CD4-positive, alpha-beta T cell treated with Interleukin-1 beta for 1 hour (primary cell): ENCODE measurements at regions not wholly inside any gene's neighbourhood (a gene's known extent, or its start where the extent isn't known, plus 50 kb on each side); places are given as distances from the start of the nearest gene placed in this dataset.

Source experiments
- DNase-seq, 2 donors: peaks; one replicate each; pipeline ENCODE4 v3.0.0-alpha.2; 2020 to 2022

DNA sequence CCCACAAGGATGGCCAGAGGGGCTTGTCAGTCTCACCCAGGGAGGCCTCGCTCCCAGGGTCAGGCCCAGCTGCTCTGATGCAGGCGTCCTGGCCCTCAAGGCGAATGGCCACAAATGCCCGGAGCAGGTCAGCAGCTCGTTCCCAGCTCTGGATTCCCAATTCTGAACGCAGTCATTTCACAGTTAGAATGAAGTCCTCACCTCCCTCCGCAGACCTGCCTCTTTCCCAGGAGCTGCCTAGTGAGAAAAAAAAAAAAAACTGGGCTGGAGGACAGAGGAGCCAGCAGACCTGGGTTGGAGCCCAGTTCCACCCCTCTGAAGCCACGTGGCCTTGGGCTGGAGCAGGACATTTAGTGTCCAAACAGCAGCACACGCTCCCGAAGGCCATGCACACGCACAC lies 62.2 kb upstream of the DIO3 start:
- no peak for DNase-seq

DNA sequence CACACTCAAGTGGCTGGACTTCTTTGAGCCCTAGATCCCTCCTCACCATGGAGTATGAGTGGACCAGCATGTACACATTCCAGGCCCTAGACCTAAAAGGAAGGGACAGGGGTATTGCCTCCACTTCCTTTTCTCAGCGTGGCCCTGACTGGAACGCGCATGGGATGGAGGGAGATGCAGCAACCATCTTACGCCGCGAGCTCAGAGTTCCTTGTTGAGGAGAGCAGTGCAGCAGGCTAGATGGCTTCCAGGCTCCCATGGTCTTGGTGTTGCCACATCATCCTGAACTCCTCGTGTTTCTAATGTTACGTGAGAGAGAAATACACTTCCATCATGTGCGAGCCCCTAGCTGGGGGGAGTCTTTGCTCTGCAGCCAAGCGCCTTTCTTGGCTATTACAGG lies 61.8 kb upstream of the DIO3 start:
- no peak for DNase-seq

DNA sequence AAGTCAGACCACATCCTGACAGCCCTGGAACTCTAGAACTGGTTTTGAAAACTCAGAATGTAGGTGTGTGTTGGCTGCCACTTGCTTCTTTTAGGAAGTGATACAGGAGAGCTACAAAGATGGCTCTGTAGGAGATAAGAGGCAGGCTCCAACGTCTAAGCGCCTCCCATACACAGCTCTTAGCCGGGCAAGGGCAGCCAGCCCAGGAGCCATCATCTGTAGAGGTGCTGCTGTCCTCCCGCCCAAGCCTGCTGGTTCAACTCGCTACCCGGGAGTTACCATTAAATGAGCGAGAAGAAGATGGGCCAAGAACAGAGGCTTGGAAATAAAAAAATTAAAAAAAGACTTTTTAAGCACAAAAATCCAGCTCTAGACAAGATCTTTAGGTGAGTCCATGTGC lies 61.2 kb upstream of the DIO3 start:
- no peak for DNase-seq

DNA sequence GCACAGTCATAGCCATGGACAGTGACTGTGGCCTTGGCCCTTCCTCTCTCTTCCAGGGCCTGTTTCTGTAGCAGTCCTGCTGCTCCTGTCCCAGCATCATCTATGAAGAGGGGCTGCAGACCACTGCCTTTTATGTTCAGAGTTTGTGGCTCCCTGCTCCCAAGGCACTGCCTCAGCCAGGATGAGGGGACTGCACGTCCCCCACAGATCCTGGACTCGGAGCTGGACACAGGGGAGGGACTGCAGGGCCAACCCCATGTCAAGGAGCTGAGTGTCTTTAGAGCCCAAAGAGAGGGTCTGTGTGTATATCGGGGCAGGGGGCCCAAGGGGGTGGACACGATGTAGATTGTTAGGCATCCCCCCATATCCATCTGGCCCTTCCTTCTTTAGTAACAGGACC lies 60.6 kb upstream of the DIO3 start:
- no peak for DNase-seq

DNA sequence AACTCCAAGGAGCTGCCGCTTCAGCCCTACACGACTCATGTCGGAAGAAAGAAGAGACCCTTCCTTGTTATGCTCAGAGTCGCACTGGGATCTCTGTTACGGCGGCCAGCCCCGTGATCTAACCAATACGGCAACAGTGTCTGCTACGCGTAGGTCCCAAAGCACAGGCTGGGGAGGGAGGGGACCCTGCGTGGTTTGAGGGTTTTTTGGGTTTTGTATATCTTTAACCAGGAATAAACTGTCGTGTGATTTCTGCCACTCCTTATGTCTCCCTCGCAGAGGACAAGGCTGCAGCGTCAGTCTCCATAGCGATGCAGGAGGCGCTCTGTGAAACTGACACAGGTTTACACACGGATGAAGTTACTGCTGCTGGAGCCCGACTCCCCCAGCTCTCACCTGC lies 60.0 kb upstream of the DIO3 start:
- no peak for DNase-seq

DNA sequence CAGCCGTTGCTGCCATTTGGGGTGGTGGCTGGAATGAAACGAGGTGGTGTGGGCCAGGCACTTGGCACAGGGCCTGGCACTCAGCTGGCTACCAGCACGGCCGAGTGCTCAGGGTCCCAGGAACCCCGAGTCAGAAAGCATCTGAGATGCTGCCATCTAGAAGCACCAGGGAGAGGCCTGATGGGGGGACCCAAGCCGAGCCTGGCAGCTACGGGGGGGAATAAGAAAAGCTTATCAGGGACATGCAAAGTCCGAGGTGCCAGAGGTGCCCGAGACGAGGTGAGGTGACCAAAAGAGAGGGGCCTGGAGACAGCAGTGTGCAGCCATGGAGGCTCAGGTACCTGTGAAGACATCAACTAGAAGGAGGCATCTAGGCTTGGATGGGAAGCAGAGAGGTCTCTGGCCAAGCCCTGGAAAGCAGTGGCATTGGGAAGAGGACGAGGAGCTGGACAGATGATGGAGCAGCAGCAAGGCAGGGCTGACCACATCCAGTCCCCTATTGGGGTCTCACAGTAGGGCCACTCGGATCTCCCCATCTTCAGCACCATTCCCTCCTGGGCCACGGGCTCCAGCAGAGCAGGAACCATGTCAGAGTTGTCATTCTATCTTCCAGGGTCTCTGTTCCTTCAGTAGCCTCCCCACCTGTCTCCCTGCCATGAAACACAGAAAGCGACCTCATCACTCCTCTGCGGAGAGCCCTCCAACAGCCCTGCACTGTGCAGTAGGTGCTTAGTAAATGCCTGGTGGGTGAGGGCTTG lies 59.3 kb upstream of the DIO3 start:
- DNase-seq, result no peak

DNA sequence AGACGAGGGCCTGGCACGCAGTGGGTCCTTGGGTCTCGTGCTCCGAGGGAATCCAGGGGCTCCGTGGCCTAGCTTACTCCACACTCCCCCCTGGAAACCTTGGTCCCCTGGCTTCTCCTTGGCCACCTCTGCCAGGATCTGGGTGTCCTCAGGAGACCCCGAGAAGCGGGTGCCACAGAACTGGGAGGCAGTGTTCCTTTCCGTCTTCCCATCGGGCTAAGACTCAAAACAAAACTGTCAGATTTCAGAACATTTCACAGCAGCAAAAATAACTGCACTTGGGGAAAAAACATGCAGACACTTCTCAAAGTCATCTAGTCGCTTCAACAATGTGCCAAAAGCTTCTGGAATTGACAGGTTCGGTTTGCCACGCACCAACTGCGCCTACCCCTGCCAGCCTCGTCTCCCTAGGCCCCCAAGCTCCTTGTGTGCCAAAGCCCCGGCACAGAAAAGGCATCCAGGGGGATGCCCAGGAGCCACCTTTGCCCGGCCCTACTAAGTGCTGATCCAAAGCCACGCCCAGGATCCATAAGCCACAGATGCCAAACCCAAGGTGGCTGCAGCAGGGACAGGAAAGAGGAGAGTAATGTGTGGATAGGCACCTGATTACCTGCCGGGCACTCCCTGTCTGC lies 58.4 kb upstream of the DIO3 start:
- no peak for DNase-seq

DNA sequence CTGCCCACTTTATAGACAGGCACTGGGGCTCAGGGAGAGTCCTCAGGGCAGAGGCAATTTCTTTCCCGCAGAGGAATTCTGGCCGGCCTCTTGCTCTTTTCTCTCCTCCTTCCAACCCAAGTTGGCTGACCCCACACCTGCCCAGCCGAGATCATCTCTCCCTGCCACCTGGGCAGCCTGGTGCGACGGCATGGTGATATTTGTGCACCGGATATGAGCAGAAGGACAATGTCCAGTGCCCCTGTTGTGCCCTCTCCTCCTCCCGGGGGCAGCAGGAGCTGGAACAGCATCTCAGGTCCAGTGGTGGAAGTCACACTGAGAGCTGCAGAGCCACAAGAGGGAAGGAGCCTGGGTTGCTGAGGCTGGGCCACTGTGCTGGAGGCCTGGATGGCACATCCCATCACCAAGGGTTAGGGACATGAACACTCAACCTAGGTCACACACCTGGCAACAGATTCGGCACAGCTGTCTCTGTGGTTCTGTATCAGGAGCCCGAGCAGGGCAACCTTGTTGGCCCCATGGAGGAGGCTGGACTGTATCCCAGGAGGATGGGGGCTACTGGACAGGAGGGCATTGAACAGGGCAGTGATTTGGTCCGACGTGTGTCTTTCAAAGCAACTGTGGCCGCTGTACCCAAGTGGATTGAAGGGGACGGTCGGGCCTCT lies 57.7 kb upstream of the DIO3 start:
- DNase-seq, result no peak

DNA sequence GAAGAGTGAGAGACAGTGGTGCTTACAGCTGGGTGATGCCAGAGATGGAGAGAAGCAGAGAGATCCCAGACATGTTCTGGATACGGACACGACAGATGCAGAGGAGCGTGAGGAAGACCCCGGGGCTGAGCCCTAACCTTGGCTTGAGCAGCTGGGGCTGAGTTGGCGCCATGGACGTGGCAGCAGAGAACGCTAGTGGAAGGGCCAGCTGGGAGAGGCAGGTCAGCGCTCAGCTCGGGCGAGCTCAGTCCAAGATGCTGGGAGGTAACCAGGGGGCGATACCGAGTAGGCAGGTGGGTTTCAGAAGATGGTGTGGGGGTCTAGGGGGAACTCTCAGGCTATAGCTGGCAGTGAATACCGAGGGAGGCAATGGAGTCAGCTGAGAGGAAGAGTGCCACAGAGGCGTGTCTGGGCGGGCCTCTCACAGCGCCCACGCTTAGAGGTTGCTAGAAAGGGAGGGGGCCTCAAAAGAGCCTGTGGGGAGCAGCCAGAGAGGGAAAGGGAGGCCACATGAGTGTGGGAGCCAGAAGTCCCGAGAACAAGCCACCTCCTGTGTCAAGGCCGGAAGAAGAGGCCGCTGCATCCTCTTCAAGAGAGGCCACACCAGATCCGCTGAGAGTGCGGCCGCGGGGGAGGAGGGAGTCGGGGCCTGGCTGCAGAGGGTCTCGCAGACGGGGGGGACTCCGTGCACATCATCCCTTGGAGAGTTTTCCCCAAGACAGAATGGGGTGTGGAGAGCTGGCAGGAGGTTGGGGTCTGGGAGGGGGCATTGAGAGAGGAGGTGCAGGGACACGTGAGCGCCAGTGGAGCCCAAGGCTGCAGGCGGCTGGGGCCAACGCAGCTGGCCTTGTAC lies 57.0 kb upstream of the DIO3 start:
- DNase-seq, result no peak

DNA sequence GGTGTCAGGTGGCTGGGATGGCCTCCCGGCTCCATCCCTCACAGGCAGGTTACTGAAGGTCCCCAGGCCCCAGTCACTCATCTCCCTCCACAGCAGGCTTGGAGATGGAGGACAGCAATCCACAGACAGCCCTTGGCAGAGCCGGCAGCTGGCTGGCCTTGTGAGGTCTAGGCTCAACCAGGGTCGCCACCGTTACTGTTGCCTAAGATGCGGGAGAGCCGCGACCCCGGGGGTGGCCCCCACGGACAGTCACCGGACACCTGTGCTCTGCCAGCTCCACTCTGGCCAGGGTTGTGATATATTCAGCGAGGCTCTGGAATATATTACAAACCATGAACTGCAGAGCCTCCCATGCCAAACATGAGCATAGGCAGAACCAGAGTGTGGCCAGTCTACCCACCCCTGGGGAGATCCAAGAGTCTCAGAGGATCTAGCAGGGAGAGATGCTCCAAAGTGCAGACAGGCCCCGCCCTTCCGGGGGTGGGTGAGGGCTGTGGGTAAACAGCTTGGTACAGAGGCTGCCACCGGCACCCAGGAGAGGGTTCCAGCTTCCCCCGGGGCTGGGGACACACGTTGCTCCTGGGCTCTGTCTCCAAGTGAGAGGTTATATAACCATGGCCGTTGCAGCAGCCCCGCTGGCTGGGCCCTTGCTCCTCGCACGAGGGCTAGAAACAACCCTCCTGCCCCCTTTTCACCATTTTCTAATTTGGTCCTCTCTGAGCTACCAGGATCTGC lies 55.9 kb upstream of the DIO3 start:
- no peak for DNase-seq

DNA sequence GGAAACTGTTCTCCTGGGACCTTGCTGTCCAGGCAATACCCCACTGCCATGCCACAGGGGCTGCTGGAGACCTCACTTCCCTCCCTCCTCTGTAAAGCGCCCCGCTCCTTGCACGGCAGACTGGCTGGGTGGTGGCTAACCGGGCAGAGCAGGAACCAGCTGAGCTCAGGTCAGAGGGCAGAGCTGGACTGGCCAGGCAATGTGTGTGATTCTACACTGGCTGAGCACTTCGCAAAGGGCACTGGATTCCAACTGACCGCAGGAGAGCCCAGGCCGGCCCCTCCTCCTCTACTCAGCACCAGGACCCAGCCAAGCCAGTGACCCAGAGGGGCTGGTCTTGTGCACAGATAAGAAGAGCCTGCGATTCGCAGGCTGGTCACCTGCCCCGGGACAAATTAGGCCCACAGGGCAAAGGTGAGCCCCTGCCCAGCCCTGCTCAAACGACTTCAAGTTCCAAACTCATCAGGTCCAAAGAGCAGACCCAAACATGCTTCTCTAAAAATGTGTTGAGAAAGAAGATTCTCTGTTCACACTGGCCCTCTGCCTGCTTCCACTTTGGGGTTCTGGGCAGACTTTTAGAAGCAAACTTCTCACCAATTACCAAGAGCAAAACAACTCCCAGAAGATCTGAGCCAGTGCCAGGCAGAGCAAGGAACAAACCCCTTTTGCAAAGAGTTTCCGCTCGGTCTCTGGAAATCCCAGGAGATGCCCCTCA lies 54.9 kb upstream of the DIO3 start:
- no peak for DNase-seq

DNA sequence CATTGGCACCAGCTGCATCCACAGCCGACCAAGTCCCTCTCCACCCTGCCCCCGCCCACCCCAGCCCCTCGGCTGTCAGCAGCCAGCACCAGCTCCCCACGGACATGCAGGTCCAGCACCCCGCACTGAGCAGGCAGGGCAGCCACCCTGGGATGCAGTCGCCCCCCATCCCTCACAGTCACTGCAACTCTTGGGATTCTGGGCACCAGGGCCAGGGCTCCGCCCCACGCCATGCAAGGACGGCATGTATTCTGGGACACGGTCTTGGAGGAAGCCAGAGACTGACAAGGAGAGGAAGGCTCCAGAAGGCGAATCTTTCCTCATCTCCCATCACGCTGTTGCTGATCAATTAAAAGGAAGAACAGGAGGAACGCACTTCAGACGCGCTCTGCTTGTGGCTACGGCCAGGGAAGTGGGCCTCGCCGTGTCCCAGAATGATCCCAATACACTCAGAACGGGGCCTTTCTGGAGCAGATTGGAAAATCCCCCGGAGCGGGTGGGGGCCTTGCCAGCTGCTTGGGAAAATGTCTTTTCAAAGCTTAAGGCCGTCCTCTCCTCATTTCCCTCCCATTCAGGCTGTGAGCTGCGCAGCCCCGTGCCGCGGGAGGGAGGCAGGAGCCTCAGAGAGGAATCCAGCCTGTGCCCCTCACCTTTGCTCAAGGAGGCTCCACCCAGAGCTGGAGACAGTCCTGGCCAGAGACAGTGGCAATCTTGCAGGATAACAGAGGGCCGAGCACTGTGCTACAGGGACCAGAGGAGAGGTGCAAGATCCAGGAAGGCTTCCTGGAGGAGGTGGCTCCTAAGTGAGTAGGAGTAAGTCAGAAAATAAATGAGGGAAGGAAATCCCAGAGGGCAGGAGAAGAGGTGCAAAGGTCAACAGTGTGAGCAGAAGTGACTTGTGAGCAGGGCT lies 54.1 kb upstream of the DIO3 start:
- DNase-seq, result no peak

DNA sequence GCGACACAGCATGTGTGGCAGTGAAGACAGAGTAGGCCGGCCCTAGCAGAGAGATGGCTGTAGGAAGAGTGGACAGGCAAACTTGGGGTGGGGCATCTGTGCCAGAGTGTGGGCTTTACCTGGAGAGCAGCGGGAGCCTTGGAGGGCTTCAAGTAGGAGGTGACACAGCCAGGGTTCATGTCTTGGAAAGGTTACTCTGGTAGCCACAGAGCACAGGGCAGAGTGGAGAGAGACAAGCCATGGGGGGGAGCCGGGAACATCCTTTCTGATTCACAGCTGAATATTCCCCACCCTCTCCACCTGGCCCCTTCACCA lies 53.5 kb upstream of the DIO3 start:
- DNase-seq, result no peak

DNA sequence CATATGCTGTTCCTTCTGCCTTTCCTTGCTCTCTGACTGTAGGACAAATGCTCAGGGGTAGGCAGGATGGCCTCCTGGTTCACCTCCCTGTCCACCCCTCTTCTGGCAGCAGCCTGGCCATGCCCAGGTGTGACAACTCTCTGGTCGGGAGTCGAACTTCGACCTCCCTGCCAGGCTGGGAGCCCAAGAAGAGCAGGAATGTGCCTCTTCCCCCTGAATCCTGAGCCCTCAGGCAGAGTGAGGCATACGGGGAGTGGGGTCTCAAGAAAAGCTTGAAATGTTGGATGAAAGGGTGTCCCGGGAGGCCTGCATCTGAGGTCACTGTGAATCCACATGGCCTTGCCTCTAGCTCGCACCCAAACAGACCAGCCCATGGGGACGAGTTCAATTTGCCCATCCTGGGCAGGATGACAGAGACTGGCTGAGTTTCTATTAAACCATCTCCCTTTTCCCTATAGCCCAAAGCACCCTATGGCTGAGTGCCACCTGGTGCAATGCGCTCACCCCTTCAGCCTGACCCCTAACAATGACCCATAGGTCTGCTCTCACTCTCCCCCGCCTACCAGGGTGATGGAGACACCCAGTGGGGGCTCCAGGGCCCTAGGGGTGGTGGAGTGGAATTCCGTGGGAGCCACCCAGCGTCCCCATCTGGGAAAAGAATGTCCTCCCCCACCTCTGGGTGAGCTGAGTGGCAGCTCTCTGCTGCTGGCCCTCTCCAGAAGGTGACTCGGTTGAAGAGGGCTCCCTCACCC lies 52.9 kb upstream of the DIO3 start:
- DNase-seq, result no peak

DNA sequence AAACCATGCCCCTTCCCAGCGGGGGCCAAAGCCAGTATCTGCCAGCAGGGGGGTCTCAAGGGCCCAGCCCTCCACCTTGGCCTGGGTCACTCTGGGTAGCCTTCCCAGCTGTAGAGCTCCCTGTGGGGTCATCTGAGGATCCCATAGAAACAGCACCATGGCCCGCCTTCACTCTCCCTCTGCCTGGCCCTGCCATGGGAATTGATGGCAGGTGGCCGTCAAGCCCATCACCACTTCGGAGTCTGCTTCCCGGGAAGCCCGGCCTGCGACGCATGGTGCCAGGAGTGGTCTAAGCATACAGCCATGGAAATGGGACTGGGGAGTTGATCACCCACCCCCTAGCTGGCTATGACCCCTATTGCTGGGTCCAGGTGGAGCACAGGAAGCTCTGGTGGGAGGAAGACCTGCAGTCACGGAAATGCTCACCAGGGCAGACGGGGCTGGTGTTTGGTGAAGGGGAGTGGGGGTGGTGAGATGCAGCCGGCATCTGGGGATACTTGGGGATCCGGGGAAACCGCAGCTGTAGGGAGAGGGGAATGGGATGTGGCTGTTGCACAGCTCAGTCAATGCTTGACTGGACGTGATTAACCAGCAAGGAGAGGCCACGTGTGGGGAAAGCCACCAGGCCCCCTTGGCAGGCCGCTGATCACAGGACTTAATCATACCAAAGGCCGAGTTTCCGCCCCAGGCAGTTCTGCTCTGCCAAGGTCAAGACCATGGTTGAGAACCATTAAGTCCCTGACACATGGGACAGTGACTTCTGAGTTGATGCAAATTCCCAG lies 52.2 kb upstream of the DIO3 start:
- no peak for DNase-seq

DNA sequence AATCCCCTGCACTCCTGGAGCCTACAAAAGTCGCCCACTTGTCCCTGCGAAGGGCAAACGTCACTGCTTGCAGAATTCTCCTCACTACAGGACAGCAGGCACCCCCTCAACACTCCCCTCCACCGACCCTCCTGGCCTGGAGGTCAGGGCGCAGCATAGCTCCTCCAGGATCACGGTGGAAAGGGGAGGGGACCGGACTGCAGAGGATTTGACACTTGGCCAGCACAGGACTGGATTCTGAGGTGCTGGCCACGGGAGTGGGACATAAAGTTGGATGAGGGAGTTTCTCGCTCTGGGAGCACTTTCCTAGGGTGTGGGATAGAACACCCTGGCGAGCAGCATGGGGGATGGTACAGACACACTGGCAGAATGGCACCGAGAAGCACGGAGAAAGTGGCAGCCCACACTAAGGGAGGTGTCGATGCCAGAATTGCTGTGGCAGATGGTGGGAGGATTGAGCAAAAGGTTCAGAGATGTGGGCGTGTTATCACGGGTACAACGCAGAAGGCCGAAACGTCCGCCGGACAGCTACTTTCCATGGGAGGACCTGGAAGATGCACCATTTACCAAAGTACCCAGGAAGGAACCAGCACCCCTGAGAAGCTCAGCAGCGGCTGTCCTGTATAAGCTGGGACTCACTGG lies 51.4 kb upstream of the DIO3 start:
- no peak for DNase-seq

DNA sequence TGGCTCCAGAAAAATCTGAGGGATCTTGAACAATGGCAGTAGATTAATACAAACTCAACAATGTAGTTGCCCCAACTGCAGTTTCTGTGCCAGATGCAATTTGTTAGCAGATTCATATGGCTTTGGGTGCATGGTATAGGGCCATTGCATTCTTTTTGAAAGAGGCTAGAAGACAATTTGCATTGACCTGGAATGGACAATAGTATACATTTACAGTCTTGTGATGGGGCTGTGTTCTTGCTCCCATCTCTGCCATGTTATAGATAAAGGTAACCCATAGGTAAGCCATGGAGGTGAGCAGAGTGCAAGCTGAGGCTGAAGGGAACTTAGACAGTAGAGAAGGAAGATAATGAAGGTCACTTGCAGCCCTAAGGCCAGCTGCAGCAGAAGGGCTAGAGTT lies 50.1 kb upstream of the DIO3 start:
- DNase-seq, result no peak
